GM19395 (cell line): ENCODE measurements at regions not wholly inside any gene's neighbourhood (a gene's known extent, or its start where the extent isn't known, plus 50 kb on each side); places are given as distances from the start of the nearest gene placed in this dataset.
"Not testable (repeated sequence)": the region's sequence is repeated elsewhere in the genome, so short reads cannot be mapped to it uniquely, and the experiment has no call there.

Experiments
- ATAC-seq: cut with Tn5 transposase; IDR thresholded peaks from one replicate; pipeline ENCODE4 v1.9.1; 2021; ENCODE audit warnings: mild to moderate bottlenecking, moderate library complexity; ENCODE audit not compliant: unreplicated experiment

DNA sequence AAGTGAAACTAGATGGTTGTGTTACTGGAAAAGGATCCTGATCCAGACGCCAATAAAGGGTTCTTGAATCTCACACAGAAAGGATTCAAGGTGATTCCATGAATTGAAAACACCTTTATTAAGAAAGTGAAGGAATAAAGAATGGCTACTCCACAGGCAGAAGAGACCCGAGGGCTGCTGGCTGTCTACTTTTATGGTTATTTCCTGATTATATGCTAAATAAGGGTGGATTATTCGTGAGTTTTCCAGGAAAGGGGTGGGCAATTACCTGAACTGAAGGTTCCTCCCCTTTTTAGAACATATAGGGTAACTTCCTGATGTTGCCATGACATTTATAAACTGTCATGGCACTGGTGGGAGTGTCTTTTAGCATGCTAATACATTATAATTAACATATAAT is 50.9 kb upstream of the WARS2 start:
- no peak for ATAC-seq

DNA sequence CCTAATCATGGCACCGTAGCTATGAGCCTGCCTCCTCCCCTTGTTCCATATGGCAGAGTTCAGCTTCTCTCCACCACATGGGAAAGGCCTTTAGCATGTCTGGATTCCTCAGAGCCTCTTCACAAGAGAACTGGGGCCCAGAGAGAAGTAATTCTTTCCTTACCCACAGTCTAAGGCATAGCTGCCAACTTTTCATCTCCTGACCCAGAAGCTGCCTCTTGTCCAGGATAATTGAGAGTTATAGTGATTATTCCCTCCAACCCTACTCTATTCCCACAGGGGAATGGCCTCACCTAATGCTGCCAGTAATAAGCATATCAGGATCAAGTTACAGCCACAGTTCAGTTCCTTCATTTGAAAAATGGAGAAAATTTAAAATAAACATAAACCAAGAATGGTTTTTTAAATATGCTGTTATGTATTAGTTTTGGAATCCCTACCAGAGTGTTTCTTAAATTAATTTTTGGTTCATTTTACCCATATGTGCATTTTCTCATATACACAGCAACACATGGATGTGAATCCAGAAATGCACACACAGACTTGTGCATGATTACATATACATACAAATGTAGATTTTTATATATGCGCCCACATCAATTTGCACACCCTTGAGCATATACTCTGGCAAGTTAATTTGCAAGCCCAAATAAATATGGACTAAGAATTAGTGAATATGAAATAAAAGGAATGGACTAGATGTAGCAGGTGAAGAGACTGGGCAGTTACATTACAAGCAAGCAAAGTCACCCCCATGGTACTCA is 63.9 kb upstream of the WARS2 start:
- no peak for ATAC-seq

DNA sequence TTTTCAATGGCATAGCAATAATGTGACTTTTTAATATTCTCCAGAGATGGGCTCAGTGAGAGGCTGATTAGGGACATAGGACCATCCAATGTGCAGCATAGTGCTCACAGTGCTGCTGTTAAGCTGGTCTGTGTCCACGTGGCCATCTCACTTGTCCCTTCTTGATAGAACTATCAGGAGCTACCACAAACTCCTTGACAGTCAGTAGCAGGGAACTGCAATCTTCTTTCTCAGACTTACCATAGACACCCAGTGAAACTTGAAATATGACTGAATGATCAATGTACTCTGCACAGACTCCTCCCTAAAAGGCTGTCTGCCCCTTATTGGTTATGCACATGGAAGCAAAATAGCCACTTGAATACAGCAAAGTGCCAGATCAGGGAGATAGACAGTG is 64.5 kb upstream of the WARS2 start:
- no peak for ATAC-seq

DNA sequence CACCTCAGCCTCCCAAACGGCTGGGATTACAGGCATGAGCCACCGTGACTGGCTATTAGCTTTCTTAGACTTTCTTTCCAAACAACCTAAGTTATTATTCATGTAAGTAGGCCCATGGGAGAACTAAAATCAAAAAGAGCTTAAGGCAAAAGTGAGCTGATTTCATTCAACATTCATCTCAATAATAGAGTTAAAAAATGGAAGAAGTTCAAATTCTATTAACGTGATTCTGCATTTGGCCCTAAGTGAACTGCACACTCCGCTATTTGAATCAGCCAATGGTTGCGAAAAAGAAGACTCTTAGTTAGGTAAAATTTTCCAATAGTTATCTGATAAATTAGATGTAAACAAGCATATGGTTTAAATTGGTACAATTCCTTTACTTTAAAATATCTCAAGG is 68.6 kb upstream of the WARS2 start:
- no peak for ATAC-seq

DNA sequence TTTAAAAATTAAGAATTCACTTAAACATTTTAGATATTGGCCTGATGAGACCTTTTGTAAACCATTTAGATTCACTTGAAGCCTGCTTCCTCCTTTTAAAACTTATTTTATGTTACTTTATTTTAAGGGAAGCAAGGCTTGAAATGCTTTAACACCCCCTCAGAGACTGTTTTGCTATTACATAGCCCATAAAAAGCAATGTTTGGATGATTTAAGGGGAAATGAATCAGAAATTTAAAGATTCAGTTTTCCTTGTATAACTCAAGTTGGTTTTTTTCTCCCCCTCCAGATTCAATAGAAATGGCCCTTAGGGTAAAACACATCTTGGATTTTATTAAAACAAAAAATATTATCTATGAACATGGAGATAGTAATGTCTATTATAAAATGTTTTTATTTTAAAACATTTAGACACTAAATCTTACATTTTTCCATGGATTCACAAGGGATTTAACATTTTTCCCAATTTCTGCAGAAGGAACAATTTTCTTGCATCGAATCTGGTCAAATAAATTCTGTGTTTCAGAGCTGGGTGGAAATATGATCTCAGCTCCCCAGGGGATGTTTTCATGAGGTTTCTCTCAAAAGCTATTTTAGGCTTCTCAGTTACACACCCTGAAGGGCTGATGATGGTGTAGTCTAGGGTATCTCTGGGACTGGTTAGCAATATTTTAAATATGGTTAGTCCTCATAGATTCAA is 69.3 kb upstream of the WARS2 start:
- ATAC-seq = no peak

DNA sequence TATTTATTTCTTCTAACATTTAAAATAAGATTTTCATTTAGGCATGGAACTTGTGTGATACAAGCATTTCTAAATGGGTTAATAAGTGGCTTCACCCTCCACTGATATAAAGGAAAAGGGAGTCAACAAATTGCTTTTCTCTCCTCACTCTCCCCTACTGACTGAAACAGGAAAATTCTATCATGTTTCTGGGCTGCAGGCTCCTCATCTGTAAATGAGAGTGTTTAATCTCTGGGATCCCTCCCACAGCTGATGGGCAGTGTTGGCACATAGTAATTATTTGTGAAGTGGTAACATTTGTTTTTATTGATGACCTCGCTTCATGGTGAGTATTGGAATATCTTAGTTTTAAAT is 69.8 kb upstream of the WARS2 start:
- ATAC-seq = no peak

DNA sequence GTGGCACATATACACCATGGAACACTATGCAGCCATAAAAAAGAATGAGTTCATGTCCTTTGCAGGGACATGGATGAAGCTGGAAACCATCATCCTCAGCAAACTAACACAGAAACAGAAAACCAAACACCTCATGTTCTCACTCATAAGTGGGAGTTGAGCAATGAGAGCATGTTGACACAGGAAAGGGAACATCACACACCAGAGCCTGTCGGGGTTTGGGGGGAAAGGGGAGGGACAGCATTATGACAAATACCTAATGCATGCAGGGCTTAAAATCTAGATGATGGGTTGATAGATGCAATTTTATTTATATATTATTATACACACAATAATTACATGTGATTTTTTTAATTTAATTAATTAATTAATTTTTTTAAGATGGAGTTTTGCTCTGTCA is 72.8 kb upstream of the WARS2 start:
- ATAC-seq = not testable (repeated sequence)

DNA sequence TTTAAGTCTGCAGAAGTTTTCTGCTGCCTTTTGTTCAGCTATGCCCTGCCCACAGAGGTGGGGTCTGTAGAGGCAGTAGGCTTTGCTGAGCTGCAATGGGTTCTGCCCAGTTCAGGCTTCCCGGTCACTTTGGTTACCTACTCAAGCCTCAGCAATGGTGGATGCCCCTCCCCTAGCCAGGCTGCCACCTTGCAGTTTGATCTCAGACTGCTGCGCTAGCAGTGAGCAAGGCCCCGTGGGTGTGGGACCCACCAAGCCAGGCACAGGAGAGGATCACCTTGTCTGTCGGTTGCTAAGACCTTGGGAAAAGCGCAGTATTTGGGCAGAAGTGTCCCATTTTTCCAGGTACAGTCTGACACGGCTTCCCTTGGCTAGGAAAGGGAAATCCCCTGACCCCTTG is 74.5 kb upstream of the WARS2 start:
- not testable (repeated sequence) for ATAC-seq

DNA sequence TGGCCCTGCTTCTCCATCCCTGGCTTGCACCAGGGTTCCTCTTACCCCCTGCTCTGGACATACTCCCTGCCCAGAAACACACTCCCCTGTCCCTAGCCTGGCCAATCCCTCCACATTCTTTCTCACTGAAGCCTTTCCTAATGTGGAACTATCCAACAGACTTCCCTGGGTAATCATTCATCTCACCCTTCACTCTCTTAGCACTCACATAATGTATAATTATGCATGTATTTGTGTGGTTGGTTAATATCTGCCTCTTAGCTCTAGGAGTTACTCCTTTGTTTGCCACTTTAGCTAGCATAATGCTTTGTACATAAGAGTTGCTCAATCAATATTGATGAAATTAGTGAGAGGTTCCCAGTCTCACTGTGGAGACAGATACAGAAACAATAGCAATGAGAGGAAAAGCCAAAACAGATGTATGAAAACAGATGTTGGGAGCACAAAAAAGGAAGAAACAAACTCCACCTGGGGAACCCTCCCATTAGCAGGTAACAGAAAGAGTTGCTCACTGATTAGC is 76.9 kb upstream of the WARS2 start:
- no peak for ATAC-seq

DNA sequence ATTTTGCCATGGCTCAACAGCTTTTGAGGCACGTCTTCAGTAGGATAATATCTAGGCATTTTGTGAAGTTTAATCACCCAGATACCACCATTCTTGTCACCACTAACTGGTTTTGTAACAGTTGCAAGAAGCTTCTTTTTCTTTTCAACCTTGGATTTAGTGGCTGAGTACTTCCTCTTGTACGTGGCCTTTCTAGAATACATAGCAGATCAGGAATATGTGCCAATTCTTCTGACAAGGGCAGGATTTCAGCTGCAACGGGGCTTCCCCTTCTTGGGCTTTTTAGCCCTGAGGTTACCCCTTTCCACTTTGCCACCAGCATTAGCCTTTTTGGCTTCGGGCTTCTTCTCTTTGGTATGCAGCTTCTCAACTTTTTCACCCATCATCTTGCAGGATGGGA is 79.3 kb upstream of the WARS2 start:
- ATAC-seq = no peak

DNA sequence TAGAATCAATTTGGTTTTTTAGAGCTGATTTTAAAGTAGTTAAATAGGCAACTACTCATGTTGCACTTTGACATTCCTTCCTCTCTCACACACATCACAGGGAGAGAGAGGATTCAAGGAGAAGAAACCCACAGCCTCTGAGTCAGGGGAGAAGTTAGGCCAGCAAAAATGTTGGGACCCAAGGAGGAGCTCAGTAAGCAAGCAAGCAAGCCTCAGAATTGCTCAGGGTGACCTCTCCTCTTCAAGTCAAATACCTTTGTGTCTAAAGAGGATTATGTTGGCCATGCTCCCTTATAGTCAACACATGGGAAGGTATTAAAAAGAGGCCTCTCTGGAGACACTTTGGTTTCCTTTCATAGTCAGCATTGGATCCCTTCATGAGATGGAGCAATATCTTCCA is 80.5 kb upstream of the WARS2 start:
- no peak for ATAC-seq

DNA sequence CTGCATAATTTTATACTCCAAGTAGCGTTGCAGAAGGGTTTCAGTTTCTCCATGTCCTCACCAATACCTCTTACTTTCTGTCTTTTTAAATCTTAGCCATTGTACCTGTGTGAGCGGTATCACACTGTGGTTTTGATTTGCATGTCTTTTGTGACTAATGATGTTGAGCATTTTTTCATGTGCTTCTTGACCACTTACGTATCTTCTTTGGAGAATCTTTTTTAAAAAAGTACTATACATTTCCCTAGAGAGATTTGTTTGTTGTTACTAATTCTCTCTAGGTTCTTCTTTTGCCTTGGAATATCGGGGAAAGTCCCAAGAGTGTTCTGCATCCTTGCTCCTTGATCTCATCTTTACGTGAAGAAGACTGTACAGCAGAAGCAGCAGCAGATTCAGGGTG is 81.8 kb upstream of the WARS2 start:
- no peak for ATAC-seq

DNA sequence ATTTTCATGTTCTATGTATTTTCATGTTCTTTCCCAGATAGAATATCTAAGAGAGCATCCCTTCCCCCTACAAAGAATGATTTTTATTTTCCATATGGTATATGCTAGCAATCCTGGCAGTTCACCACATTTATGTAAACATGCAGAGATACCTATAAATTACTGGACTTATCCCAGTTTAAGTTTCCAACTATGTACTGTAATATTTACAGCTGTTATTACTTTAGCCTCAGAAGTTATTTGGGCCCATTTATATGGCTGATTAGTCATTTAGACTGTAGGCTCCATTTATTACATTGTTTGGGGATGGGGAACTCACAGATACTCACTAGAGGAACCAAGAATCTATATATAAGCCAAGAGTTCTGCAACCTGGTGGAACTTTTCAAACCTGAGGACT is 84.8 kb upstream of the WARS2 start:
- no peak for ATAC-seq

DNA sequence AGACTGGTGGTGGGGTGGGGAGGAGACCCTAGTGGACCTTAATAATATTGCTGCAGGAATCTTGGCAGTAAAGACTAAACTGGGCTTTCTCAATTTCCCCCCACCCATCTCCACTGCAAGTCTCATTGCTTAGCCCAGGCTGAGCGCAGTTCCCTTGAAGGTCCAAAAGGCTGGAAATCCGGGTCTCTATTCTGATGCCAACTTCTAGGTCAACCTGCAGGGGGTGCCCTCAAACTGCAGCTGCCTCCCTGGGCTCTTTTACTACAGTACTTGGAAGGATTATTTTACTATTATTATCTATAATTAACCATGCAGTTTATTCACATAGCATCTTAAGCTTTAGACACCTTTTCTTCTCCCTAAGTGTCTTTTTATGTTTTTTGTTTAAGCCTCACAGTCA is 85.4 kb upstream of the WARS2 start:
- ATAC-seq = no peak

DNA sequence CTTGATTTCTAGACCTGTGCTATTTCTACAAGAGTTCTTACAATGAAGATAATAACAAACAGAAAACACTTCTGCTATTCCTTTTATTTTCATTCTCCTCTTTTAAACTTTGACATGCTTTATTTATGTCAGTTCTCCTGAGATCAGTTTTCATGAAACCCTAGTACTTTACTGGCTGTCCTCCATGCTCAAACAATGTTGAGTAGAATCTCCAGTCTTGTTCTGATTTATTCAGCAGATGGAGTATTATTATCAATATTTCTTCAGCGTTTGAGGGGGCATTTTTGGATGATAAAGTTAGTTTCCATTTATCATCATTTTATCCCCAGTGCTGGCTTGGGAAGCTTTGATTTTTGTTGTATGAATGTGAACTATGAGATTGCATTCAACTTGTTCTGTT is 85.9 kb upstream of the WARS2 start:
- ATAC-seq = no peak

DNA sequence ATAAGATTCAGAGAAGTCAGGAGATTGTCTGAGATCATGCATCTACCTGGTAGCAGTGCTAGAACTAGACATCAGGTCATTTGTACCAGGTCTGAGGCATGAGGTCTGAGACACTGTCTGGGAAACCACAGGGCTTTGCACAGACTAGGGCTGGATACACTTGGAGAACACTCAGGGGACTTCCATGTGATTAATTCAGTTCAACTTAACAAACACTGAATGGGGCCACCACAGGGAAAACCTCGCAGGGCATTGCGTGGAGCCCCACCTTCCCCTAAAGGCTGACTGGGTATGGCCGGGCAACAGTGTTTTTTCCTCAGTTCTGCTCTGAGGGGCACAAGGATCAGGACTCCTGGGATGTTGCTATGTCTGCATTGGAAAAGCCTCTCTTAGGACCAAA is 86.5 kb upstream of the WARS2 start:
- no peak for ATAC-seq

DNA sequence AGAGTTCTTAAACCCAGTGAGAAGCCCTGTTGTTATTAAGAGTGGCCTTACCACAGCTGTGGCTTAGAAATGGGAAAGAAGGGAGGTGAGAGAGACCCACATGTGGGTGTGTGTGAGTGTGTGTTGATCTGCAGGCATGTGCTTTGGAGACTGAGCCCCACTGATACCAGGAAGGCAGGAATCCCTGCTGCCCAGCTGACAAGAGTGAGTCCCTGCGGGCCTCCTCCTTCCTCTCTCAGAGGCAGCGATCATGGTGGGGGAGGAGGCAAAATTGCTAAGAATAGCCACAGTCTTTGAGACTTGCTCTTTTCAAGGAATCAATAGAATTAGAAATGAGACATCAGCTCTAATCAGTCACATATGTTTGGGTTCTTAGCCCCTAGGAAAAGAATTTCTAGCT is 87.0 kb upstream of the WARS2 start:
- ATAC-seq = no peak

DNA sequence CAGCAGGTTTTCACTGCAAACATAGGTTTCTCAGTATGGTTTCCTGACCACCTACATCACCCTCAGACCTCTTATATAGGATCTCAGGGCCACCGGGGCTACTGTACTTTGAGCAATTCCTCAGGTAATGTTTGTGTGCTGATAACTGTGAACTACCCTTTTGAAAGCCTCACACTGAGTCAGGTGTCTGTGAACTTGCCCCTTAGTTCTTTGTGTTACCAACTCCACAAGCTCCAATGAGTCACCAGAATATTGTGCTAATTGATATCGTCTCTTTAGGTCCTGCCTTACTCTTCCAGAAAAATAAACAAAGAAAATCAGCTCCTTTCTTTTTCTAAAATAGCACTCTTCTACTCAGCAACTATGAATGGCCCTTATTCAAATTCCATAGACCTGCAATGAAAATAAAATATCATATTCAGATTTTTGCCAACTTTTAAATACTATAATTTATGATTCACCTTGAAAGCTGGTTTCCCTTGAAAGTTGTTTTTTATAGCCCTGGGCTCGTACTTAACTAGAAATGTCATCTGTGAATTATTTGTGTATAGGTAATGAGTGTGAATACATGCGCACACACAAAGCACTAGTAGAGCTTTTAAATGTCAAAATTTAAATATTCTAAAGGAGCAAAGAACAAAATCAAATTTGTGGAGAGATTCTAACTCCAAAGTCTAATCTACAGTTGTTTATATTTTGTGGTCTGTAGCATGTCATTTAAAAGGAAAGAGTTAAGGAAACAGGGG is 88.1 kb upstream of the WARS2 start:
- no peak for ATAC-seq

DNA sequence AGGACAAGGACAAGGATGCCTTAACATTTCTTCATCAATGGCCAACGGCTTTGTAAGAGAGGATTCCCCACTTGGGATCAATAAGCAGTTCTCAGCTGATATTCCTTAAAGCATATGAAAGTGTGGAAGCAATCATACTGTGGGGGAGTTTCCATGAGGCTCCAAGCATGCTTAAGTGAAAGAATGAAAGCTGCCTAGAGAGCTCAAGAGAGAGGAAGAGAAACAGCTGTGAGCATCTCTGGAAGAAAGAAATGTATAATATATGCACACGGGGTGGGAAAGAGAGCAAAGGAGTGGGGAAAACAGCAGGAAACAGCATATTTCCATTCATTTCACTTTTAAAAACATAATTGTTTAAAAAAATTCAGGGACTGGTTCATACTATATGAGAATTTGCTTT is 94.7 kb upstream of the WARS2 start:
- no peak for ATAC-seq

DNA sequence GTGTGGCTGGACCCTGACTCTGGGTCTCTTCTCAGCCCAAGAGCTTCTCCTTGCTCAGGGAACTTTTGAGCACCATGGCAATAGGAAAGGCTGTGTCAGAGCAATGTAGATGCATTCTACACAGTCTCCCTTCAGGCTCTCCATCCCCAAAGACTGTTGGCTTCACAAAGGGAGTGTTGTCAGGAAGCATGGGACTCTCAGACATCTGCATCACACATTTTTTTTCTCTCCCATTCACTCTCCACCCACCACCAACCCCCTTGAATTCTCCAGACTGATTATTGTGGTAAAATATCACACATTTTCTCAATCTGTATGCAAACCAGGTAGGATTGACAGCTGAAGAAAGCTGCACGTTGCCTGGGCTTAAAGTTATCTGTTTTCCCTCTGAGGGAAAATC is 105.4 kb upstream of the WARS2 start:
- no peak for ATAC-seq

DNA sequence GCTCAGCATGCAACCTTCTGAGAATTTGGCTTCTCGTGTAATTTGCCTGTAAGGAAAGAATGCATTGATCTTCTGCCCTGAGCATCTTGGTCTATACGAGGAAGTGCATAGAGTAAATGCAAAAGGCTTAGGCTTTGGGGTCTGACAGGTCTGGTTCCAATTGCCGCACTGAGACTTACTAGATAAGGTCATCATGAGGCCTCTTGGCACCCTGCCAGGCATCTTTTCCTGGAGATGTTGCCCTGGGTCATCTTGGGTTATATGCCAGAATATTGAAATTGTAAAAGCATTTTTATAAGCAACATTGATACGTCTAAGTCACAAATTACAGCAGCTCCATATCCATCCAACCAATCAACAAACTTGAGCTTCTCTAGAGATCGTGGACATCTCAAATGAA is 108.8 kb upstream of the WARS2 start:
- no peak for ATAC-seq

DNA sequence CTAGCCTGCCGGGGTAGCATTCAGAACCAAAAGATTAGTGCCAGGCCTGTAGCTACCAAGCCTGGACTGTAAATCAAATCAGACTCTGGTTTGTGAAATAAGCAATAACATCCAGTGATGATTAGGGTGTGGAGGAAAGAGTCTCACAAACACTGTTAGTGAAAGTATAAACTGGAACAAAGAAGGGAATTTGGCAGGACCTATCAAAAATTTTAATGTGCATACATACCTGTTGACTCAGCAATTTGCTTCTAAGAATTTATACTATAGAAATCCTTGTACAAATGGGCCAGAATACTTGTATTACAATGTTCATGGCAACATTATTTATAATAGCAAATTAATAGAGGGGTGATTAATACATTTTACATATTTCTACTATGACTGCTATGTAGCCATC is 109.8 kb upstream of the WARS2 start:
- ATAC-seq = no peak
